MCF 10A (cell line): ENCODE measurements at regions not wholly inside any gene's neighbourhood (a gene's known extent, or its start where the extent isn't known, plus 50 kb on each side); places are given as distances from the start of the nearest gene placed in this dataset.

Experiments used
- BruUV-seq: library from RNA; stranded (reverse); fragments of 400-500 nt; replicated peaks from 2 replicates; lab custom pipeline; 2021; lab: Mats Ljungman, UMichigan
- CTCF ChIA-PET: fragments of 300-600 bp; sonication (Branson Sonifier 250); formaldehyde crosslinking; extraction: SDS; loops from one replicate; lab custom pipeline; 2021; ENCODE audit warnings: antibody characterized with exemption, inconsistent platforms; lab: Yijun Ruan, JAX
- POLR2A ChIA-PET: fragments of 300-600, 350-650 bp; sonication (Branson Sonifier 250); formaldehyde crosslinking; extraction: SDS; loops from one replicate; lab custom pipeline; 2020; ENCODE audit warnings: antibody characterized with exemption, inconsistent platforms; lab: Yijun Ruan, JAX
- DNase-seq: peaks from one replicate; pipeline ENCODE4 v3.0.0-alpha.2; 2018; ENCODE audit not compliant: unreplicated experiment
- H3K27ac Mint-ChIP-seq: one replicate; pipeline ENCODE4 v1.8.0; 2022; ENCODE audit warnings: mild to moderate bottlenecking, low read depth, mixed read lengths; ENCODE audit not compliant: unreplicated experiment
- H3K27me3 Mint-ChIP-seq: one replicate; pipeline ENCODE4 v1.8.0; 2022; ENCODE audit warnings: mixed read lengths; ENCODE audit not compliant: insufficient read depth, unreplicated experiment
- H3K36me3 Mint-ChIP-seq: one replicate; pipeline ENCODE4 v1.8.0; 2022; ENCODE audit warnings: mild to moderate bottlenecking, moderate library complexity, mixed read lengths; ENCODE audit not compliant: insufficient read depth, unreplicated experiment
- H3K4me1 Mint-ChIP-seq: one replicate; pipeline ENCODE4 v1.8.0; 2022; ENCODE audit warnings: mixed read lengths; ENCODE audit not compliant: insufficient read depth, unreplicated experiment
- H3K4me3 Mint-ChIP-seq: one replicate; pipeline ENCODE4 v1.8.0; 2022; ENCODE audit warnings: mild to moderate bottlenecking, moderate library complexity, mixed read lengths; ENCODE audit not compliant: unreplicated experiment
- H3K9me3 Mint-ChIP-seq: one replicate; pipeline ENCODE4 v1.8.0; 2022; ENCODE audit warnings: mixed read lengths; ENCODE audit not compliant: unreplicated experiment
- CTCF ChIP-seq: fragments of 200-600 bp; IDR thresholded peaks from one replicate; pipeline ENCODE4 v1.8.0; 2022; ENCODE audit warnings: antibody characterized with exemption, mild to moderate bottlenecking; ENCODE audit not compliant: unreplicated experiment
- intact Hi-C: fragments of 100-400 bp; cut with micrococcal nuclease; formaldehyde crosslinking; loops from 2 replicates; pipeline ENCODE4 v1.14.1; 2022

GRCh38 chr13:63110466-63110865, 1694.8 kb upstream of the PCDH20 start:
- intact Hi-C loops: no loop called here
- ChIA-PET POLR2A (no interaction called here), CTCF (no interaction called here)
- BruUV-seq: no TSS peak
- DNase-seq: no peak
- Mint-ChIP-seq H3K36me3 (no peaks in the 10 kb centered on the region), H3K4me3 (no peak overlapping the region), H3K9me3 (no peaks in the 10 kb centered on the region), H3K4me1 (no peaks in the 10 kb centered on the region), H3K27me3 (no peaks in the 10 kb centered on the region), H3K27ac (no peak overlapping the region)
- no peak for TF ChIP-seq CTCF

GRCh38 chr13:63107179-63107943, 1691.7 kb upstream of the PCDH20 start:
- DNase-seq: peak; percentile 10
- Mint-ChIP-seq H3K27me3 (no peaks in the 10 kb centered on the region), H3K36me3 (no peaks in the 10 kb centered on the region), H3K4me3 (no peak overlapping the region), H3K4me1 (no peaks in the 10 kb centered on the region), H3K27ac (no peak overlapping the region), H3K9me3 (no peaks in the 10 kb centered on the region)
- POLR2A ChIA-PET: no interaction called here
- BruUV-seq: no TSS peak
- TF ChIP-seq CTCF: no peak
- intact Hi-C loops: no loop called here
- CTCF ChIA-PET: interaction anchor here (0.6 to 0.7 kb wide), 3 partner anchors 756 to 1110 kb away, joined by 3 read pairs; no protein-coding TSS in a partner anchor

- no TSS peak for BruUV-seq
- TF ChIP-seq CTCF: no peak
- H3K9me3 Mint-ChIP-seq: no peaks in the 10 kb centered on the region
- H3K36me3 Mint-ChIP-seq: no peaks in the 10 kb centered on the region
- CTCF ChIA-PET: no interaction called here
- no peak overlapping the region for H3K4me3 Mint-ChIP-seq
- POLR2A ChIA-PET: no interaction called here
- DNase-seq: no peak
- no peaks in the 10 kb centered on the region for H3K4me1 Mint-ChIP-seq
- no peak overlapping the region for H3K27ac Mint-ChIP-seq
- intact Hi-C loops: no loop called here
- no peaks in the 10 kb centered on the region for H3K27me3 Mint-ChIP-seq
Measured at GRCh38 chr13:63094717-63095116, 1679.1 kb upstream of the PCDH20 start.

GRCh38 chr13:63093907-63094469, 1678.3 kb upstream of the PCDH20 start:
- TF ChIP-seq CTCF: no peak
- H3K27ac Mint-ChIP-seq: no peak overlapping the region
- H3K9me3 Mint-ChIP-seq: no peaks in the 10 kb centered on the region
- H3K27me3 Mint-ChIP-seq: no peaks in the 10 kb centered on the region
- intact Hi-C loops: no loop called here
- ChIA-PET POLR2A (no interaction called here), CTCF (interaction anchor here (0.6 kb wide), 1 partner anchor 29 kb away, joined by 3 read pairs; no protein-coding TSS in a partner anchor)
- no TSS peak for BruUV-seq
- no peaks in the 10 kb centered on the region for H3K4me1 Mint-ChIP-seq
- no peak for DNase-seq
- H3K4me3 Mint-ChIP-seq: no peak overlapping the region
- no peaks in the 10 kb centered on the region for H3K36me3 Mint-ChIP-seq
